Kidney capillary endothelial cell (primary cell): ENCODE measurements at regions not wholly inside any gene's neighbourhood (a gene's known extent, or its start where the extent isn't known, plus 50 kb on each side); places are given as distances from the start of the nearest gene placed in this dataset.

Experiments used
- DNase-seq: peaks from one replicate; pipeline ENCODE4 v3.0.0-alpha.2; 2018; ENCODE audit warnings: low spot score

GRCh38 chr14:66196670-66197069 lies 289.5 kb upstream of the CCDC196 start:
- no peak for DNase-seq

GRCh38 chr14:66197276-66197675 lies 288.9 kb upstream of the CCDC196 start:
- DNase-seq: no peak

- no peak for DNase-seq
These were observed 279.6 kb upstream of the CCDC196 start for GRCh38 chr14:66206554-66206953.

- no peak for DNase-seq
These were observed 269.4 kb upstream of the CCDC196 start for GRCh38 chr14:66216763-66217162.

- no peak for DNase-seq
These were observed 266.3 kb upstream of the CCDC196 start for GRCh38 chr14:66219886-66220285.

- no peak for DNase-seq
These were observed 261.5 kb upstream of the CCDC196 start for GRCh38 chr14:66224492-66225178.

GRCh38 chr14:66225337-66225736 lies 260.8 kb upstream of the CCDC196 start:
- DNase-seq: no peak

GRCh38 chr14:66228267-66228970 lies 257.8 kb upstream of the CCDC196 start:
- no peak for DNase-seq

GRCh38 chr14:66231820-66232219 lies 254.4 kb upstream of the CCDC196 start:
- no peak for DNase-seq

GRCh38 chr14:66233591-66233990 lies 252.6 kb upstream of the CCDC196 start:
- no peak for DNase-seq

- DNase-seq: no peak
These were observed 251.8 kb upstream of the CCDC196 start for GRCh38 chr14:66234411-66234810.

GRCh38 chr14:66237741-66238140 lies 248.4 kb upstream of the CCDC196 start:
- DNase-seq: no peak

- DNase-seq: no peak
These were observed 247.2 kb upstream of the CCDC196 start for GRCh38 chr14:66238969-66239368.

- DNase-seq: no peak
These were observed 246.6 kb upstream of the CCDC196 start for GRCh38 chr14:66239589-66239988.

GRCh38 chr14:66240105-66240504 lies 246.1 kb upstream of the CCDC196 start:
- DNase-seq: no peak

- no peak for DNase-seq
These were observed 244.2 kb upstream of the CCDC196 start for GRCh38 chr14:66242001-66242400.

- no peak for DNase-seq
These were observed 241.3 kb upstream of the CCDC196 start for GRCh38 chr14:66244834-66245233.

- DNase-seq: no peak
These were observed 238.4 kb upstream of the CCDC196 start for GRCh38 chr14:66247662-66248193.

- DNase-seq: no peak
These were observed 237.9 kb upstream of the CCDC196 start for GRCh38 chr14:66248256-66248655.

- no peak for DNase-seq
These were observed 236.6 kb upstream of the CCDC196 start for GRCh38 chr14:66249544-66249943.

GRCh38 chr14:66254038-66254437 lies 232.1 kb upstream of the CCDC196 start:
- DNase-seq: no peak

- no peak for DNase-seq
These were observed 217.3 kb upstream of the CCDC196 start for GRCh38 chr14:66268802-66269334.

GRCh38 chr14:66272221-66272620 lies 213.9 kb upstream of the CCDC196 start:
- no peak for DNase-seq
